ENCODE measurements at regions not wholly inside any gene's neighbourhood (a gene's known extent, or its start where the extent isn't known, plus 50 kb on each side); places are given as distances from the start of the nearest gene placed in this dataset.
"Not testable (repeated sequence)": the region's sequence is repeated elsewhere in the genome, so short reads cannot be mapped to it uniquely, and the experiment has no call there.

GRCh38 chr11:90698238-90698637, 475.4 kb upstream of the CHORDC1 start:
- no peak for ATAC-seq (ENCODE audit: low read depth)
- ChIA-PET CTCF (no interaction called here), POLR2A (no interaction called here)
- Histone ChIP-seq H3K9me3 (ENCODE audit: control extremely low read depth in 1 of 3, control insufficient read depth in 2 of 3, insufficient read depth in 1 of 3, low read length in 2 of 3) (peaks cover 0 to 6% (median 0%) of the 10 kb centered on the region in 3 donors), H3K27me3 (replicated peaks in 1 of 4; ENCODE audit: control extremely low read depth in 1 of 4, control insufficient read depth in 3 of 4, insufficient read depth in 4 of 4, low read length in 3 of 4) (no peaks in the 10 kb centered on the region), H3K27ac (ENCODE audit: low read length in 2 of 2) (no peak overlapping the region), H4K20me1 (ENCODE audit: control insufficient read depth, insufficient read depth, low read length, poor library complexity, severe bottlenecking) (no peaks in the 10 kb centered on the region), H3K36me3 (replicated peaks in 1 of 2; ENCODE audit: control extremely low read depth in 1 of 2, control insufficient read depth in 1 of 2, extremely low read depth in 1 of 2, insufficient read depth in 2 of 2, low read length in 1 of 2) (no peaks in the 10 kb centered on the region), H2AFZ (ENCODE audit: insufficient read depth, low read depth, low read length, poor library complexity, severe bottlenecking) (no peak overlapping the region), H3K4me1 (ENCODE audit: control insufficient read depth in 2 of 2, insufficient read depth in 2 of 2, low read length in 2 of 2) (no peaks in the 10 kb centered on the region), H3K4me3 (ENCODE audit: control extremely low read depth in 1 of 5, extremely low read depth in 1 of 5, insufficient read depth in 1 of 5, low read depth in 2 of 5, low read length in 4 of 5) (no peak overlapping the region), H3K9ac (ENCODE audit: low read length) (no peak overlapping the region), H3K79me2 (ENCODE audit: control insufficient read depth, insufficient read depth, low read length) (no peaks in the 10 kb centered on the region), H3K4me2 (replicated peaks; ENCODE audit: low read depth, low read length, poor library complexity, severe bottlenecking) (no peak overlapping the region)
- DNase-seq = no peak
- intact Hi-C loops (cut with micrococcal nuclease) = no loop called here
- Mint-ChIP-seq H3K4me1 (no peaks in the 10 kb centered on the region), H3K9me3 (ENCODE audit: insufficient read depth) (no peaks in the 10 kb centered on the region), H3K27ac (no peak overlapping the region), H3K27me3 (no peaks in the 10 kb centered on the region), H3K4me3 (no peak overlapping the region)
- TF ChIP-seq CTCF (IDR thresholded peaks at IDR 0.05) (no peak), EZH2 (IDR thresholded peaks at IDR 0.05; ENCODE audit: borderline replicate concordance, insufficient read depth, low read depth, low read length, poor library complexity, severe bottlenecking) (no peak)

DNA sequence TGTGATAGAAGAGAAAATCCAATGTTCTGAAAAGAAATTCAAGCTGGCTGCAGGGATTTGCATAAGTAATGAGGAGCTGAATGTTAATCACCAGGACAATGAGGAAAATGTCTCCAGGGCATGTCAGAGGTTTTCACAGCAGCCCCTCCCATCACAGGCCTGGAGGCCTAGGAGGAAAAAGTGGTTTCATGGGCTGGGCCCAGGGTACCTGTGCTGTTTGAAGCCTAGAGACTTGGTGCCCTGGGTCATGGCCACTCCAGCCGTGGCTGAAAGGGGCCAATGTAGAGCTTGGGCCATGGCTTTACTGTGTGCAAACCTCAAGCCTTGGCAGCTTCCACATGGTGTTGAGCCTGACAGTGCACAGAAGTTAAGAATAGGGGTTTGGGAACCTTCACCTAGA, 452.6 kb upstream of the CHORDC1 start:
- H3K4me2 ChIP-seq (replicated peaks; ENCODE audit: low read depth, low read length, poor library complexity, severe bottlenecking); H3K27me3 Mint-ChIP-seq; DNase-seq; POLR2A ChIA-PET; H3K27me3 ChIP-seq (replicated peaks in 1 of 4; ENCODE audit: control extremely low read depth in 1 of 4, control insufficient read depth in 3 of 4, insufficient read depth in 4 of 4, low read length in 3 of 4); intact Hi-C loops (cut with micrococcal nuclease); H3K4me1 ChIP-seq (ENCODE audit: control insufficient read depth in 2 of 2, insufficient read depth in 2 of 2, low read length in 2 of 2); H3K9me3 ChIP-seq (ENCODE audit: control extremely low read depth in 1 of 3, control insufficient read depth in 2 of 3, insufficient read depth in 1 of 3, low read length in 2 of 3); H3K9ac ChIP-seq (ENCODE audit: low read length); H3K27ac ChIP-seq (ENCODE audit: low read length in 2 of 2); H3K4me3 ChIP-seq (ENCODE audit: control extremely low read depth in 1 of 5, extremely low read depth in 1 of 5, insufficient read depth in 1 of 5, low read depth in 2 of 5, low read length in 4 of 5); H4K20me1 ChIP-seq (ENCODE audit: control insufficient read depth, insufficient read depth, low read length, poor library complexity, severe bottlenecking); H3K79me2 ChIP-seq (ENCODE audit: control insufficient read depth, insufficient read depth, low read length); H3K27ac Mint-ChIP-seq; ATAC-seq (ENCODE audit: low read depth); H3K9me3 Mint-ChIP-seq (ENCODE audit: insufficient read depth); CTCF ChIA-PET; H3K4me1 Mint-ChIP-seq; H3K4me3 Mint-ChIP-seq; H3K36me3 ChIP-seq (replicated peaks in 1 of 2; ENCODE audit: control extremely low read depth in 1 of 2, control insufficient read depth in 1 of 2, extremely low read depth in 1 of 2, insufficient read depth in 2 of 2, low read length in 1 of 2); H2AFZ ChIP-seq (ENCODE audit: insufficient read depth, low read depth, low read length, poor library complexity, severe bottlenecking): not testable (repeated sequence)
- 87% methylated on average over 1 of the region's 1 CpG for WGBS (ENCODE audit: insufficient coverage)
